ENCODE measurements at regions not wholly inside any gene's neighbourhood (a gene's known extent, or its start where the extent isn't known, plus 50 kb on each side); places are given as distances from the start of the nearest gene placed in this dataset.

DNA sequence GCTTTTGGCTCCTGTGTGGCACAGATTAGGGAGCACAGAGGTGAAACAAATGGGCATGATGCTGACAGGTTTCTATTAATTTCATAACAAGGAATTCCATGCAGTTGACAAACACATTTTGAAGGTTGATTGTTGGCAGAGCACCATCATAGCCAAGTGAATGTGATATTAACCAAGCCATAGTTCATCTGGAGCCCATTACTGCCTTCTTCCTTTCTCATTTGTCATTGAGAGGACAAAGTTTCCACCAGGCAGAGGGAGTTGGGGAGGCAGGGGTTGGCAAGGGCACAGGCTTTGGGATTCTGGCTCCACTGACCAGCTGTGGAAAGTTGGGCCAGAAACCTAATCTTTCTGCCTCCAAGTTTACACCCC lies 325.2 kb downstream of the MFSD1 start:
- Histone ChIP-seq H3K9me3 (no peaks in the 10 kb centered on the region), H3K36me3 (no peaks in the 10 kb centered on the region), H3K4me1 (peaks cover 0 to 5% (median 0%) of the 10 kb centered on the region in 9 donors), H3K27ac (peak overlapping the region in 1 of 10 donors; percentile 27), H3K27me3 (no peaks in the 10 kb centered on the region), H3K4me3 (no peak overlapping the region)
- TF ChIP-seq, protein P1, sequence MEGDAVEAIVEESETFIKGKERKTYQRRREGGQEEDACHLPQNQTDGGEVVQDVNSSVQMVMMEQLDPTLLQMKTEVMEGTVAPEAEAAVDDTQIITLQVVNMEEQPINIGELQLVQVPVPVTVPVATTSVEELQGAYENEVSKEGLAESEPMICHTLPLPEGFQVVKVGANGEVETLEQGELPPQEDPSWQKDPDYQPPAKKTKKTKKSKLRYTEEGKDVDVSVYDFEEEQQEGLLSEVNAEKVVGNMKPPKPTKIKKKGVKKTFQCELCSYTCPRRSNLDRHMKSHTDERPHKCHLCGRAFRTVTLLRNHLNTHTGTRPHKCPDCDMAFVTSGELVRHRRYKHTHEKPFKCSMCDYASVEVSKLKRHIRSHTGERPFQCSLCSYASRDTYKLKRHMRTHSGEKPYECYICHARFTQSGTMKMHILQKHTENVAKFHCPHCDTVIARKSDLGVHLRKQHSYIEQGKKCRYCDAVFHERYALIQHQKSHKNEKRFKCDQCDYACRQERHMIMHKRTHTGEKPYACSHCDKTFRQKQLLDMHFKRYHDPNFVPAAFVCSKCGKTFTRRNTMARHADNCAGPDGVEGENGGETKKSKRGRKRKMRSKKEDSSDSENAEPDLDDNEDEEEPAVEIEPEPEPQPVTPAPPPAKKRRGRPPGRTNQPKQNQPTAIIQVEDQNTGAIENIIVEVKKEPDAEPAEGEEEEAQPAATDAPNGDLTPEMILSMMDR (IDR thresholded peaks at IDR 0.05), result no peak
- DNase-seq (no peak), ATAC-seq (peak in 1 of 8 donors; percentile 11)
- intact Hi-C loops (cut with DNase I), result no loop called here

- WGBS, 2 donors, result 51 to 52% methylated on average over 3 of the region's 3 CpGs
- Histone ChIP-seq H3K4me1 (peaks cover 0 to 5% (median 0%) of the 10 kb centered on the region in 9 donors), H3K27me3 (no peaks in the 10 kb centered on the region), H3K9me3 (no peaks in the 10 kb centered on the region), H3K27ac (peak overlapping the region in 1 of 10 donors; percentile 10), H3K36me3 (no peaks in the 10 kb centered on the region), H3K4me3 (no peak overlapping the region)
- TF ChIP-seq, protein P1 (IDR thresholded peaks at IDR 0.05), result no peak
- DNase-seq, result no peak
- peak in 3 of 8 donors; percentile 17 to 33 (median 25) for ATAC-seq
- intact Hi-C loops (cut with DNase I), result no loop called here
Measured at GRCh38 chr3:159128628-159129027, 326.8 kb downstream of the MFSD1 start.

DNA sequence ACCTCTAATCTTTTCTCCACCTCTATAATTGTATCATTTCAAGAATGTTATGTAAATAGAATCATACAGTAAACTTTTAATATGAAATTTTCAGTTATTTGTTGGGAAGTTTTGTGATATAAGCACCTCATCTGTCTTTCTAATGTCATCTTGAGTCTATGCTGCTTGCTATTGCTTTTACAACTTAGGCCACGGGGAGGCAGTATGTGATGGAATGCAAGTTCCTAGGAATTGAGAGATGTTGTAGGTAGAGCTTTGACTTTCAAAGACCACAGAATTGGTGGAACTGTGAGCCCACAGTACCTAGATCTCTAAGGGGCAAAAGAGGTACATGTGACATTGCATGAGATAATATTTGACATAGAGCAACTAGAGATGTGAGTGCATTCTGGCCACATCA lies 328.3 kb downstream of the MFSD1 start:
- WGBS, 2 donors, result 5 to 14% methylated on average over 1 of the region's 1 CpG
- Histone ChIP-seq H3K4me1 (peaks cover 0 to 5% (median 0%) of the 10 kb centered on the region in 9 donors), H3K9me3 (no peaks in the 10 kb centered on the region), H3K27ac (no peak overlapping the region), H3K27me3 (no peaks in the 10 kb centered on the region), H3K36me3 (no peaks in the 10 kb centered on the region), H3K4me3 (no peak overlapping the region)
- DNase-seq (no peak), ATAC-seq (no peak)
- intact Hi-C loops (cut with DNase I), result loop anchor here in 1 of 10 donors (2.0 kb wide), 1 partner anchor 117 kb away; no protein-coding TSS in a partner anchor
- TF ChIP-seq, protein P1 (IDR thresholded peaks at IDR 0.05), result peak in 5 of 9 donors; percentile 14 to 26 (median 23)

GRCh38 chr3:159131376-159131775 lies 329.5 kb downstream of the MFSD1 start:
- H3K27ac ChIP-seq, result no peak overlapping the region
- no peak overlapping the region for H3K4me3 ChIP-seq
- ATAC-seq (no peak), DNase-seq (no peak)
- no peaks in the 10 kb centered on the region for H3K27me3 ChIP-seq
- intact Hi-C loops (cut with DNase I), result loop anchor here in 1 of 10 donors (2.0 kb wide), 1 partner anchor 115 kb away; no protein-coding TSS in a partner anchor
- peaks cover 0 to 5% (median 0%) of the 10 kb centered on the region in 9 donors for H3K4me1 ChIP-seq
- no peaks in the 10 kb centered on the region for H3K36me3 ChIP-seq
- TF ChIP-seq, protein P1 (IDR thresholded peaks at IDR 0.05), result no peak
- no peaks in the 10 kb centered on the region for H3K9me3 ChIP-seq
